Esophagus muscularis mucosa (tissue), 4 donors: ENCODE measurements at regions not wholly inside any gene's neighbourhood (a gene's known extent, or its start where the extent isn't known, plus 50 kb on each side); places are given as distances from the start of the nearest gene placed in this dataset.

Experiments
- DNase-seq: peaks from one replicate; pipeline ENCODE4 v3.0.0-alpha.2; 2017; ENCODE audit errors: extremely low spot score
- H3K27ac ChIP-seq, 4 donors: fragments of 200-600 bp; sonication (generic); replicated peaks in 1 of 4; 1 replicate in 3 of 4; 2 replicates in 1 of 4; pipeline ENCODE4 v1.5.1; 2016 to 2019; ENCODE audit warnings: mild to moderate bottlenecking in 1 of 4
- H3K27me3 ChIP-seq, 4 donors: fragments of 200-600 bp; sonication (generic); one replicate each; pipeline versions ENCODE4 v1.5.1 to v1.6.0; 2016 to 2019
- H3K36me3 ChIP-seq, 4 donors: fragments of 200-600 bp; sonication (generic); one replicate each; pipeline ENCODE4 v1.5.1; 2016 to 2019
- H3K4me1 ChIP-seq, 4 donors: fragments of 200-600 bp; sonication (generic); one replicate each; pipeline ENCODE4 v1.5.1; 2016 to 2019
- H3K4me3 ChIP-seq, 4 donors: fragments of 200-600 bp; sonication (generic); 1 replicate in 2 of 4; 2 replicates in 2 of 4; pipeline ENCODE4 v1.5.1; 2016 to 2019; ENCODE audit warnings: mild to moderate bottlenecking in 4 of 4, moderate library complexity in 1 of 4
- H3K9me3 ChIP-seq, 4 donors: fragments of 200-600 bp; sonication (generic); 1 replicate in 3 of 4; 2 replicates in 1 of 4; pipeline ENCODE4 v1.5.1; 2016 to 2019
- EP300 ChIP-seq: sonication (generic); formaldehyde crosslinking; IDR thresholded peaks from one replicate; pipeline ENCODE4 v1.6.1; 2017; ENCODE audit warnings: antibody characterized with exemption
- POLR2A ChIP-seq: fragments of 450-650 bp; IDR thresholded peaks from one replicate; pipeline ENCODE4 v1.6.1; 2017; ENCODE audit warnings: antibody characterized with exemption, moderate library complexity, mild to moderate bottlenecking, low read depth
- POLR2AphosphoS5 ChIP-seq, 2 donors: sonication (generic); formaldehyde crosslinking; IDR thresholded peaks; one replicate each; pipeline ENCODE4 v1.6.1; 2017; ENCODE audit warnings: antibody characterized with exemption in 2 of 2
- WGBS: methylation state at CpG from one replicate; pipeline ENCODE4 v1.1.5; 2018; 5-methylcytosine and 5-hydroxymethylcytosine counted together
- intact Hi-C: fragments of 100-400 bp; cut with DNase I; formaldehyde crosslinking; loops from one replicate; pipeline ENCODE4 v1.15.1; 2023
- TF ChIP-seq, protein P1 (sequence below), 3 experiments: fragments of 200-600 bp in 2 of 3; fragments of 450-650 bp in 1 of 3; sonication (generic) in 2 of 3; IDR thresholded peaks; one replicate each; pipeline ENCODE4 v1.5.1; 2017 to 2019; ENCODE audit warnings: antibody characterized with exemption in 3 of 3, mild to moderate bottlenecking in 2 of 3, moderate library complexity in 1 of 3

DNA sequence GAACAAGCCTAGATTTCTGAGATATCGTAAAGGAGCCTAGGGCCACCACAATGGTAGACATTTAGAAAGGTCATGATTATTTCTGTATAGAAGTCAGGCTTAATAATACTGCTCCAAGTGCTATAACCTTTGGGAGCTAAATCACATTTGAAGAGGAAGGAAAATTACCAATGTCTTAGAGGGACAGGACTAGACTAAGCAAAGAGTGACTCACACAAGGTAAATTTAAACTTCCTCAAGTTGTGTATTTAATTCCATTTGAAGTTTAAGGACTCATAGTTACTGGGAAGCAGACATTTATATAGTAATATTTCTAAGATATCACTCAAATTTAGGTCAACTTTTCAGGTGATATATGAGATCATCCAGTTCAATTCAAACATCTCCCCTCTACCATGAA lies 227.6 kb upstream of the MME start:
- TF ChIP-seq POLR2AphosphoS5 (IDR thresholded peaks at IDR 0.05), result no peak
- no peak for TF ChIP-seq POLR2A
- TF ChIP-seq EP300, result no peak
- TF ChIP-seq, protein P1, sequence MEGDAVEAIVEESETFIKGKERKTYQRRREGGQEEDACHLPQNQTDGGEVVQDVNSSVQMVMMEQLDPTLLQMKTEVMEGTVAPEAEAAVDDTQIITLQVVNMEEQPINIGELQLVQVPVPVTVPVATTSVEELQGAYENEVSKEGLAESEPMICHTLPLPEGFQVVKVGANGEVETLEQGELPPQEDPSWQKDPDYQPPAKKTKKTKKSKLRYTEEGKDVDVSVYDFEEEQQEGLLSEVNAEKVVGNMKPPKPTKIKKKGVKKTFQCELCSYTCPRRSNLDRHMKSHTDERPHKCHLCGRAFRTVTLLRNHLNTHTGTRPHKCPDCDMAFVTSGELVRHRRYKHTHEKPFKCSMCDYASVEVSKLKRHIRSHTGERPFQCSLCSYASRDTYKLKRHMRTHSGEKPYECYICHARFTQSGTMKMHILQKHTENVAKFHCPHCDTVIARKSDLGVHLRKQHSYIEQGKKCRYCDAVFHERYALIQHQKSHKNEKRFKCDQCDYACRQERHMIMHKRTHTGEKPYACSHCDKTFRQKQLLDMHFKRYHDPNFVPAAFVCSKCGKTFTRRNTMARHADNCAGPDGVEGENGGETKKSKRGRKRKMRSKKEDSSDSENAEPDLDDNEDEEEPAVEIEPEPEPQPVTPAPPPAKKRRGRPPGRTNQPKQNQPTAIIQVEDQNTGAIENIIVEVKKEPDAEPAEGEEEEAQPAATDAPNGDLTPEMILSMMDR (IDR thresholded peaks at IDR 0.05), result no peak
- 100% methylated on average over 1 of the region's 1 CpG for WGBS
- H3K9me3 ChIP-seq, result no peaks in the 10 kb centered on the region

DNA sequence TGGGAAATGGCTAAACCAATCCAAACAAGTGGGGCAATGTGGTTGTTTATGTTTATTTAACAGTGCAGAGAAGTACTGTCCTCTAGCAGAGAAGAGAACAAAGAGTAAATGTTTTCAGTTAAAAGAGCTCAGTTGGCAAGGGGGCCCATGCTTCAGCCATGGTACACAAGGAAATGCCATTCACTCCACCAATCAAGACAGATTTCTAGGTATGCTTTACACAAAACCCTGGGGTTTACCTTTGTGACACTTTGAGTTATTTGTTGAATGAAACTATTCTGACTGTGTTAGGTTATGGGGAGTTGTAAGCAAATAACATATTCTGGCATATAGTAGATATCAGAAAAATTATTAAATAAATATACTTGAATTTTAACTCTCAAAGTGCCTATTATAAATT lies 228.5 kb upstream of the MME start:
- H3K4me1 ChIP-seq, result no peaks in the 10 kb centered on the region
- intact Hi-C loops, result no loop called here
- H3K36me3 ChIP-seq, result no peaks in the 10 kb centered on the region
- no peak overlapping the region for H3K4me3 ChIP-seq
- H3K27me3 ChIP-seq, result no peaks in the 10 kb centered on the region
- no peaks in the 10 kb centered on the region for H3K9me3 ChIP-seq
- no peak overlapping the region for H3K27ac ChIP-seq
- no peak for TF ChIP-seq POLR2A
- TF ChIP-seq POLR2AphosphoS5 (IDR thresholded peaks at IDR 0.05), result no peak
- TF ChIP-seq EP300, result no peak
- TF ChIP-seq, protein P1 (IDR thresholded peaks at IDR 0.05), result no peak
- DNase-seq, result no peak

More for the DNA sequence above, 227.6 kb upstream of the MME start:
- no peak for DNase-seq
- Histone ChIP-seq H3K36me3 (no peaks in the 10 kb centered on the region), H3K27me3 (no peaks in the 10 kb centered on the region), H3K27ac (no peak overlapping the region), H3K4me3 (no peak overlapping the region), H3K4me1 (no peaks in the 10 kb centered on the region)
- intact Hi-C loops, result no loop called here

DNA sequence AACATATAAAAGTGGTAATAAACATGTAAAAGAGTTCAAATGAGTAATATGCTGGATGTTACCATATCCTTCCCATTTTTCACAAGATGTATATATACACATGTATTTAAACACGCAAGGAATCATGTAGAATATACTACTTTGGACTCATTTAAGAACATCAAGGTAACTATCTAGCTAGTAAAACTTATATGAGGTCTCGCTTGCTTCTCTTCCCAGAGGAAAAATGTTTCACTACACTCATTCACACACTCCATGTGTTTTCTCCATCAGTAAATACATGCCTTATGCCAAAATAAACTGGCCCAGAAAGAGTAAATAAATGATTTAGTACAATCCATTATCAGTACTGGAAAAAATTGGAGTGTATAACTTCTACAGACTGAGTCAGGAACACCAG lies 229.2 kb upstream of the MME start:
- 87% methylated on average over 2 of the region's 2 CpGs for WGBS
- Histone ChIP-seq H3K9me3 (no peaks in the 10 kb centered on the region), H3K4me1 (no peaks in the 10 kb centered on the region), H3K36me3 (no peaks in the 10 kb centered on the region), H3K27me3 (no peaks in the 10 kb centered on the region), H3K4me3 (no peak overlapping the region), H3K27ac (no peak overlapping the region)
- TF ChIP-seq POLR2AphosphoS5 (IDR thresholded peaks at IDR 0.05) (no peak), POLR2A (no peak), EP300 (no peak)
- TF ChIP-seq, protein P1 (IDR thresholded peaks at IDR 0.05), result no peak
- intact Hi-C loops, result no loop called here
- no peak for DNase-seq

DNA sequence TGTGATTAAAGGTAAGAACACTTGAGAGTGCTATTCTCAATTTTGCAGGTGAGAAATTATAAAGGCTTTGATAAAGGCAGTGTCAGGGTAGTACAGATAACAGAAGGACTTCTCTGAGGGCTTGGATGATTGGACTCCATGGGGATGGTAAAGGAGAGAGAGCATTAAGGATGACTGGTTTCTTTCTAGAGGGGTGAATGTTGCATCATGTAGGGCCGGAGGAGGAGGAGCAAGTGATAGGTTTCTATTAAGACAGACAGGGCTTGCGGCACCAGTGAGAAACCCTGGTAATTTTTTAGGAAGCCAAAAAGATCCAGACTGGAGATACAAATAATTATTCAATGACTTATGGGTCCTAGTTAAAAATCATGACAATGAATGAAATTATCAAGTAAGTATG lies 230.7 kb upstream of the MME start:
- H3K27ac ChIP-seq, result no peak overlapping the region
- no peaks in the 10 kb centered on the region for H3K9me3 ChIP-seq
- no peak overlapping the region for H3K4me3 ChIP-seq
- TF ChIP-seq EP300 (no peak), POLR2AphosphoS5 (IDR thresholded peaks at IDR 0.05) (no peak), POLR2A (no peak)
- TF ChIP-seq, protein P1 (IDR thresholded peaks at IDR 0.05), result no peak
- no peak for DNase-seq
- intact Hi-C loops, result no loop called here
- H3K27me3 ChIP-seq, result no peaks in the 10 kb centered on the region
- no peaks in the 10 kb centered on the region for H3K4me1 ChIP-seq
- H3K36me3 ChIP-seq, result no peaks in the 10 kb centered on the region
- WGBS, result 94% methylated on average over 2 of the region's 2 CpGs

DNA sequence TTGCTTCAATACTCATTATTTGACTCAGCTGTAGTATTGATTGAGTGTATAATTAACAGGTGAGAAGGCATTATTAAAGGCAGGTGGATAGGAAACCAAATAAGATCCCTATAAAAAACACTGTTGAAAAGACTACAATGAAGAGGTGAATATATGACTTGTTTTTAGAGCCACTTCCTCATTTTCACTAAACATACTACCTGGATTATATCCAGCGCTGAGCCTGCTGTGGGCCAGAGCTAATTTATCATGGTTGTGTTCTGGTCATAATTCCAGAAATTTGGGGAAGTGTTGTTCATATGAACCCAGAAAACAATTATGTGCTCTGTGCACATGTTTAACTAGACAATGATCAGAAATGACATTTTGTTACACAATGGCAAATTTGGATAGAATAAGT lies 235.3 kb upstream of the MME start:
- H3K9me3 ChIP-seq, result no peaks in the 10 kb centered on the region
- no peak overlapping the region for H3K4me3 ChIP-seq
- no peak overlapping the region for H3K27ac ChIP-seq
- 68% methylated on average over 1 of the region's 1 CpG for WGBS
- H3K27me3 ChIP-seq, result no peaks in the 10 kb centered on the region
- intact Hi-C loops, result no loop called here
- TF ChIP-seq POLR2A (no peak), EP300 (no peak), POLR2AphosphoS5 (IDR thresholded peaks at IDR 0.05) (no peak)
- TF ChIP-seq, protein P1 (IDR thresholded peaks at IDR 0.05), result no peak
- no peak for DNase-seq
- no peaks in the 10 kb centered on the region for H3K4me1 ChIP-seq
- H3K36me3 ChIP-seq, result no peaks in the 10 kb centered on the region
